Breast epithelium (tissue), 4 donors: ENCODE measurements at regions not wholly inside any gene's neighbourhood (a gene's known extent, or its start where the extent isn't known, plus 50 kb on each side); places are given as distances from the start of the nearest gene placed in this dataset.

ENCODE experiments used
- DNase-seq, 2 donors: peaks; one replicate each; pipeline ENCODE4 v3.0.0-alpha.2; 2019; ENCODE audit warnings: low spot score in 2 of 2
- H3K27ac ChIP-seq, 2 donors: fragments of 200-600 bp; sonication (generic) in 1 of 2; one replicate each; pipeline ENCODE4 v1.5.1; 2016 to 2019; ENCODE audit warnings: mild to moderate bottlenecking in 1 of 2
- H3K27me3 ChIP-seq, 2 donors: fragments of 200-600 bp; sonication (generic) in 1 of 2; one replicate each; pipeline versions ENCODE4 v1.5.1 to v1.6.0; 2017 to 2019; ENCODE audit warnings: control low read depth in 1 of 2, mild to moderate bottlenecking in 1 of 2
- H3K36me3 ChIP-seq: fragments of 200-600 bp; one replicate; pipeline ENCODE4 v1.5.1; 2019
- H3K4me1 ChIP-seq, 2 donors: fragments of 200-600 bp; sonication (generic); one replicate each; pipeline ENCODE4 v1.5.1; 2016 to 2019; ENCODE audit warnings: control low read depth in 1 of 2
- H3K4me3 ChIP-seq, 3 donors: fragments of 200-600 bp; sonication (generic); 1 replicate in 2 of 3; 2 replicates in 1 of 3; pipeline ENCODE4 v1.5.1; 2016 to 2019; ENCODE audit warnings: mild to moderate bottlenecking in 3 of 3, moderate library complexity in 2 of 3
- H3K9me3 ChIP-seq, 2 donors: fragments of 200-600 bp; sonication (generic) in 1 of 2; one replicate each; pipeline ENCODE4 v1.5.1; 2016 to 2019; ENCODE audit warnings: control low read depth in 1 of 2
- CTCF ChIP-seq, 3 donors: fragments of 450-650 bp; IDR thresholded peaks; one replicate each; pipeline ENCODE4 v1.5.1; 2016 to 2017; ENCODE audit warnings: antibody characterized with exemption in 3 of 3, mild to moderate bottlenecking in 3 of 3, moderate library complexity in 3 of 3
- POLR2A ChIP-seq: fragments of 450-650 bp; IDR thresholded peaks from one replicate; pipeline ENCODE4 v1.6.1; 2016; ENCODE audit warnings: antibody characterized with exemption, mild to moderate bottlenecking, moderate library complexity
- POLR2AphosphoS5 ChIP-seq, 3 donors: sonication (generic); formaldehyde crosslinking; IDR thresholded peaks; one replicate each; pipeline ENCODE4 v1.6.1; 2017; ENCODE audit warnings: antibody characterized with exemption in 3 of 3
- intact Hi-C: fragments of 100-400 bp; cut with DNase I; formaldehyde crosslinking; loops from one replicate; pipeline ENCODE4 v1.15.1; 2023; ENCODE audit warnings: low total_unique reads

GRCh38 chr18:44181951-44182747 is 498.5 kb upstream of the SETBP1 start:
- Histone ChIP-seq H3K36me3 (no peaks in the 10 kb centered on the region), H3K27me3 (no peaks in the 10 kb centered on the region), H3K4me3 (no peak overlapping the region), H3K9me3 (no peaks in the 10 kb centered on the region), H3K27ac (no peak overlapping the region), H3K4me1 (no peaks in the 10 kb centered on the region)
- no peak for TF ChIP-seq POLR2AphosphoS5 (IDR thresholded peaks at IDR 0.05)
- no peak for TF ChIP-seq CTCF (IDR thresholded peaks at IDR 0.05)
- TF ChIP-seq POLR2A = no peak
- no peak for DNase-seq
- intact Hi-C loops = no loop called here

- Histone ChIP-seq H3K4me1 (no peaks in the 10 kb centered on the region), H3K27me3 (no peaks in the 10 kb centered on the region), H3K36me3 (no peaks in the 10 kb centered on the region), H3K4me3 (no peak overlapping the region), H3K27ac (no peak overlapping the region), H3K9me3 (no peaks in the 10 kb centered on the region)
- DNase-seq = no peak
- TF ChIP-seq POLR2A = no peak
- TF ChIP-seq POLR2AphosphoS5 (IDR thresholded peaks at IDR 0.05) = no peak
- intact Hi-C loops = no loop called here
Measured at GRCh38 chr18:44186001-44186400, 494.7 kb upstream of the SETBP1 start.

GRCh38 chr18:44187090-44187489 is 493.6 kb upstream of the SETBP1 start:
- intact Hi-C loops = no loop called here
- Histone ChIP-seq H3K4me3 (no peak overlapping the region), H3K4me1 (no peaks in the 10 kb centered on the region), H3K27ac (no peak overlapping the region), H3K27me3 (no peaks in the 10 kb centered on the region), H3K9me3 (no peaks in the 10 kb centered on the region), H3K36me3 (no peaks in the 10 kb centered on the region)
- DNase-seq = no peak
- TF ChIP-seq POLR2A = no peak
- no peak for TF ChIP-seq CTCF (IDR thresholded peaks at IDR 0.05)
- no peak for TF ChIP-seq POLR2AphosphoS5 (IDR thresholded peaks at IDR 0.05)

- Histone ChIP-seq H3K9me3 (no peaks in the 10 kb centered on the region), H3K27ac (no peak overlapping the region), H3K4me1 (no peaks in the 10 kb centered on the region), H3K27me3 (no peaks in the 10 kb centered on the region), H3K36me3 (no peaks in the 10 kb centered on the region), H3K4me3 (no peak overlapping the region)
- no peak for DNase-seq
- intact Hi-C loops = no loop called here
- TF ChIP-seq POLR2A (no peak), POLR2AphosphoS5 (IDR thresholded peaks at IDR 0.05) (no peak)
Measured at GRCh38 chr18:44195394-44196140, 485.1 kb upstream of the SETBP1 start.

DNA sequence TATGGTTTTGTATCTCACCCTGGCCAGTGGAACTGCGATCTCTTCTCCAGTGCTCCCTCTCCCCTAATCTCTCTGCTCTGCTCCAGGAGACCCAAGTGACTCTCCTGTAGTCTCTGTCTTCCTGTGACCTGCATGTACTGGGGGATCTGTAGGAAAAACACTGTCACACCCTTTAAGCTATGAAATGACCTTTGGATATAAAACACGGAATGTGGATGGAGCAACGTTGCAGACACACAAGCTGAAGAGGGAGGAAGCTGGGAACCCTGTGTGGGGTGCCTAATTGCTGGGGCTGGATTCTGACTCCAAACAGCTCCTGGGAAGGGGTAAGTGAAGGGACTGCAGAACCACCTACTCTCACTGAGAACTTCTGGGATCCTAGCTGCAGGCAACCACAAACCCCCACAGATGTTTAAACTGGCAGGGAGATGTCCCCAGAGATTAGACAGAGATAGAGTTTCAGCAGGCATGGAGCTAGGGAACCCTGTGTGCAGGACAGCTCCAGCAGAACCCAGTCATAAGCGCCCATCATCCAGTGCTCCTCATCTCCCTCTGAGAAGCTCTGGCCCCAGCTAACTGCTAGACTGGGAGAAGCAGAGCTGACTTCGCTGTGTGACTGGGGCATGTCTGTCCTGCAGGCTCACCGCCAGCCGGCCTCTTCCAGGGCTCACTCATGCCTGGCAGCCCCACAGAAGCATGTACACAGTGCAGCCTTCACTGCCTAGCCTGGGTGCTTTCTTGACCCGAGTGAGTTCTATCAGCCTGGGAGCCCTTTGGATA is 482.7 kb upstream of the SETBP1 start:
- Histone ChIP-seq H3K4me3 (no peak overlapping the region), H3K9me3 (no peaks in the 10 kb centered on the region), H3K27me3 (no peaks in the 10 kb centered on the region), H3K27ac (no peak overlapping the region), H3K36me3 (no peaks in the 10 kb centered on the region), H3K4me1 (no peaks in the 10 kb centered on the region)
- DNase-seq = no peak
- intact Hi-C loops = no loop called here
- TF ChIP-seq POLR2AphosphoS5 (IDR thresholded peaks at IDR 0.05) (no peak), CTCF (IDR thresholded peaks at IDR 0.05) (no peak), POLR2A (no peak)
